Ectodermal cell (in vitro differentiated cells): ENCODE measurements at regions not wholly inside any gene's neighbourhood (a gene's known extent, or its start where the extent isn't known, plus 50 kb on each side); places are given as distances from the start of the nearest gene placed in this dataset.

Source experiments
- H3K27ac ChIP-seq: 2 replicates; pipeline ENCODE4 v1.7.0; 2013; ENCODE audit warnings: mild to moderate bottlenecking, low read depth, low read length; ENCODE audit not compliant: insufficient read depth, poor library complexity, severe bottlenecking
- H3K27me3 ChIP-seq: 2 replicates; pipeline ENCODE4 v1.7.0; 2013; ENCODE audit warnings: mild to moderate bottlenecking, low read length; ENCODE audit not compliant: insufficient read depth, control insufficient read depth, poor library complexity, severe bottlenecking
- H3K36me3 ChIP-seq: one replicate; pipeline ENCODE4 v1.7.0; 2013; ENCODE audit warnings: low read length; ENCODE audit not compliant: control insufficient read depth, insufficient read depth
- H3K4me1 ChIP-seq: one replicate; pipeline ENCODE4 v1.7.0; 2013; ENCODE audit warnings: low read length; ENCODE audit not compliant: control insufficient read depth, insufficient read depth
- H3K4me3 ChIP-seq: 2 replicates; pipeline ENCODE4 v1.7.0; 2013; ENCODE audit warnings: low read depth, low read length, control low read depth; ENCODE audit not compliant: insufficient read depth
- H3K9me3 ChIP-seq: 2 replicates; pipeline ENCODE4 v1.7.0; 2013; ENCODE audit warnings: mild to moderate bottlenecking, low read length, moderate library complexity; ENCODE audit not compliant: control insufficient read depth
- whole genome bisulfite sequencing, 2 experiments: methylation state at CpG; one replicate each; pipeline ENCODE4 v1.1.7; 2013; ENCODE audit warnings: missing lambda C conversion rate in 2 of 2; 5-methylcytosine and 5-hydroxymethylcytosine counted together

- WGBS, 2 experiments: 93 to 100% methylated on average over 3 of the region's 3 CpGs
- no peak overlapping the region for H3K4me3 ChIP-seq
These were observed 174.5 kb downstream of the SOX4 start for GRCh38 chr6:21767891-21768648.

GRCh38 chr6:21769405-21769861 lies 175.9 kb downstream of the SOX4 start:
- Histone ChIP-seq H3K4me3 (no peak overlapping the region), H3K36me3 (no peaks in the 10 kb centered on the region), H3K27ac (peak overlapping the region; percentile 60), H3K9me3 (no peaks in the 10 kb centered on the region), H3K27me3 (no peaks in the 10 kb centered on the region), H3K4me1 (peaks cover 42% of the 10 kb centered on the region)
- 57 to 63% methylated on average over 2 of the region's 2 CpGs for WGBS, 2 experiments

More at GRCh38 chr6:21767891-21768648, 174.5 kb downstream of the SOX4 start:
- H3K4me1 ChIP-seq: peaks cover 38% of the 10 kb centered on the region
- no peaks in the 10 kb centered on the region for H3K27me3 ChIP-seq
- H3K36me3 ChIP-seq: no peaks in the 10 kb centered on the region
- H3K9me3 ChIP-seq: no peaks in the 10 kb centered on the region
- no peak overlapping the region for H3K27ac ChIP-seq

DNA sequence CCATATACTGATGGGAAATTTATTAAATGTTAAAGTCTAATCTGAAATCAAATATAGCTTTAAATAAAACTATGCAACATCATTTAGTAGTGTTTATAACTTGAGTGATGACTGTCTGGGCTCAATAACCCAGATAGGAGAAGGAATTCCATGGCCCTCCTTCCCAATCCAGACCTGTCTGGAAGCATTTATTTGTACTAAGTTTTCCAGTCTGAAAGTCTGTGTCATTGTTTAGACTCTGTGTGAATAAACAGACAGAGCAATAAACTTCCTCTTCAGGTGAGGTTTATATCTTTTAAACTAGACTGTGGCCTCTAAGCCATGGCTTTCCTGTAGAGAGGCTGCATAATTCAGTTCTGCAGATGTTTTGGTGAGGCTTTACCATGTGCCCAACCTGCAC lies 176.4 kb downstream of the SOX4 start:
- no peak overlapping the region for H3K27ac ChIP-seq
- H3K27me3 ChIP-seq: no peaks in the 10 kb centered on the region
- no peaks in the 10 kb centered on the region for H3K36me3 ChIP-seq
- no peak overlapping the region for H3K4me3 ChIP-seq
- peaks cover 42% of the 10 kb centered on the region for H3K4me1 ChIP-seq
- no peaks in the 10 kb centered on the region for H3K9me3 ChIP-seq

DNA sequence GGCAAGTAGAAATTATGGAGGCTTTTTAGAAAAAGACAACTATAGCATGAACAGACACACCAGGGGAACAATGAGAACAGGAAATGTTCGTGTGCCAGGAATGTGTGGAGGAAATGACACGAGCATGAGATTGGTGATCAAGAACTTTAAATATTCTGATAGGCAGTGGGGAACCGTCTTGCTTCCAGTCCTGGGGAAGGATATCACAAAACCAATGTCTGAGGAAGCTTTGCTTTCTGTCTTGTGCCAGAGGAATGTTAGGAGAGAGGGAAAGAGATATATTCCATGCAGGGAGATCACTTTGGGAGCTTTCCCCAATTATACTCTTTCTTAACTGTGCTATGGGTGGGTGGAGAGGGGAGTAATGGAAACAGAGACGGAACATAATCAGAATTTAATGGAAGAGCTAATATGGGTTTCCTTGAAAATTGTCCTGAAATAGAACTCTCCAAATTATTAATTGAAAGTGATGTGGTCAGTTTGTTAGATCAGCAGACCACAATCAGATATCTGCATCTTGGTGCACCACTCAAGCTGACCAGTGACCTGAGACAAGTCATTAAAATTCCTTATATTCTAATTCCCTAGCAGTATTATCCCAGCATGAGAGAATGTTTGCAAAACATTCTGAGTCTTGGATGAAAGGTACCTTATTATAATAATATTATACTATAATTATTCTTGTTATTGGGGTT lies 178.2 kb downstream of the SOX4 start:
- WGBS, 2 experiments: 59 to 60% methylated on average over 4 of the region's 4 CpGs
- Histone ChIP-seq H3K9me3 (no peaks in the 10 kb centered on the region), H3K27ac (peak overlapping the region; percentile 53), H3K27me3 (no peaks in the 10 kb centered on the region), H3K4me3 (no peak overlapping the region), H3K36me3 (no peaks in the 10 kb centered on the region), H3K4me1 (peaks cover 42% of the 10 kb centered on the region)

GRCh38 chr6:21772477-21772876 lies 178.9 kb downstream of the SOX4 start:
- Histone ChIP-seq H3K27me3 (no peaks in the 10 kb centered on the region), H3K9me3 (no peaks in the 10 kb centered on the region), H3K4me3 (no peak overlapping the region), H3K4me1 (peaks cover 42% of the 10 kb centered on the region), H3K36me3 (no peaks in the 10 kb centered on the region), H3K27ac (peak overlapping the region; percentile 53)

GRCh38 chr6:21772884-21773575 lies 179.5 kb downstream of the SOX4 start:
- 84 to 89% methylated on average over 9 of the region's 9 CpGs for WGBS, 2 experiments
- peak overlapping the region; percentile 3 for H3K27ac ChIP-seq
- peaks cover 42% of the 10 kb centered on the region for H3K4me1 ChIP-seq
- H3K9me3 ChIP-seq: no peaks in the 10 kb centered on the region
- H3K27me3 ChIP-seq: no peaks in the 10 kb centered on the region
- no peak overlapping the region for H3K4me3 ChIP-seq
- H3K36me3 ChIP-seq: no peaks in the 10 kb centered on the region

GRCh38 chr6:21773576-21773968 lies 180.0 kb downstream of the SOX4 start:
- Histone ChIP-seq H3K36me3 (no peaks in the 10 kb centered on the region), H3K4me3 (no peak overlapping the region), H3K9me3 (no peaks in the 10 kb centered on the region), H3K27ac (no peak overlapping the region), H3K4me1 (peaks cover 42% of the 10 kb centered on the region), H3K27me3 (no peaks in the 10 kb centered on the region)
- WGBS, 2 experiments: 92 to 93% methylated on average over 6 of the region's 6 CpGs

DNA sequence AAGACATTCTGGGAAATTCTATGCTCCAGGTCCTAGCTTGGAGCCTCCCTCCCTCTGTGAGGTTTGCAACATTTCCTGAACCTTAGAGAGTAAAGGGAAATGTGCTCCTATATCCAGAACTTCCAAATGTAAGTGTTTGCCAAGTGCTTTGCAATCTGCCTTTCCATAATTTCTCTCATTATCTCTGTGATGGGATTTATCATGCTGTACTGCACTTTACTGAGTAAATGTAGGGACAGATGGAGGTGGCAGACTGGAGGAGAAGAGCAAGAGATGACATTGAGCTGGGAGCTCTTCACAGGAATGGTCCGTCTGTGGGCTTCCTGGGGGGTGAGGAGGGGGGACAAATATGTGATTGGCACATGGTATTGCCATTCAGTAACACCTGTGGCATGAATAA lies 184.3 kb downstream of the SOX4 start:
- Histone ChIP-seq H3K27me3 (no peaks in the 10 kb centered on the region), H3K27ac (no peak overlapping the region), H3K36me3 (no peaks in the 10 kb centered on the region), H3K4me3 (no peak overlapping the region), H3K9me3 (no peaks in the 10 kb centered on the region), H3K4me1 (peaks cover 22% of the 10 kb centered on the region)
- 82 to 88% methylated on average over 1 of the region's 1 CpG for WGBS, 2 experiments

DNA sequence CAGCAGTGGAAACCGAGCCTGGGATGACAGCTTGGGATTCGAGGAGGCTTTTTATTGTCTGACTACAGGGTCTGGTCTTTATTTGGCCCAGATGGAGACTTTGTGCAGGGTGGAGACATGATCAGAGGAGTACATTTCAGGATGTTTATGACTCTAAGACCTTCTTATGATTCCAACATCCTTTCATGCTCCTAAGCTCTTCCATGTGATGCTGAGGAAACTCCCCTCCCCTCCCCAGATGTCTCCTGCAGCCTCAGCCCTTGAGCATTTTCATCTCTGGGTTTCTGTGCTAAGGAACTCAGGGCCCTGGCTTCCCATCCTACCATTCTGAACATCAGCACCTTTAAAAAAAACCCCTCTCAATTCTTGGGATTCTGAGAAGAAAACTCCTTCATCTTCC lies 186.6 kb downstream of the SOX4 start:
- Histone ChIP-seq H3K27me3 (no peaks in the 10 kb centered on the region), H3K4me3 (no peak overlapping the region), H3K27ac (no peak overlapping the region)

DNA sequence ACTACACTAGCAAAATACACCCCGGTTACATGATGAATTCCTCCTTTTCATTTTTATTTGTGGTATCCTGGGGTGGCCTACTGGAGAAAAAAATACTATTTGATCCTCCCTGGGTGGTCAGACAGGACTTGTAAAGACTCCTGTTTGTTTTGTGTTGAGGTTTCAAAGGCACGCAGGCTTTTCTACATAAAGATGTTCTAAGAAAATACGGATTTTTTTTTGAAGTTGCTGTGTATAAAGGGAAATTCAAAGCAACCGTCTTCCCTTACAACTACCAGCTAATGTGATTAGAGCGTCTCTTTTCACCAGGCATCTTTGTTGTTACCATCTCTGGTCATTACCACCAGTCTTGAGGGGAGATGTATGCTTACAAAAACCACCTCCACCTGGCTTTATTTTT lies 187.1 kb downstream of the SOX4 start:
- peaks cover 21% of the 10 kb centered on the region for H3K4me1 ChIP-seq
- 32 to 50% methylated on average over 2 to 5 of the region's 5 CpGs for WGBS, 2 experiments
- H3K36me3 ChIP-seq: no peaks in the 10 kb centered on the region
- H3K4me3 ChIP-seq: no peak overlapping the region
- H3K27me3 ChIP-seq: no peaks in the 10 kb centered on the region
- no peaks in the 10 kb centered on the region for H3K9me3 ChIP-seq
- H3K27ac ChIP-seq: no peak overlapping the region

More for the DNA sequence above, 186.6 kb downstream of the SOX4 start:
- Histone ChIP-seq H3K36me3 (no peaks in the 10 kb centered on the region), H3K4me1 (peaks cover 17% of the 10 kb centered on the region), H3K9me3 (no peaks in the 10 kb centered on the region)
- WGBS, 2 experiments: 87 to 90% methylated on average over 2 of the region's 2 CpGs
